A673 (cell line): ENCODE measurements at regions not wholly inside any gene's neighbourhood (a gene's known extent, or its start where the extent isn't known, plus 50 kb on each side); places are given as distances from the start of the nearest gene placed in this dataset.

Source experiments
- BruUV-seq: library from RNA; stranded (reverse); fragments of 400-500 nt; replicated peaks from 2 replicates; lab custom pipeline; 2021; lab: Mats Ljungman, UMichigan
- CTCF ChIA-PET: fragments of 300-600 bp; sonication (Branson Sonifier 250); formaldehyde crosslinking; loops from one replicate; lab custom pipeline; 2022; ENCODE audit warnings: antibody characterized with exemption; lab: Charles Lee
- POLR2A ChIA-PET: fragments of 300-600 bp; sonication (Branson Sonifier 250); formaldehyde crosslinking; loops from one replicate; lab custom pipeline; 2022; ENCODE audit warnings: antibody characterized with exemption; ENCODE audit not compliant: low non-redundant PET; lab: Charles Lee
- DNase-seq: peaks from one replicate; pipeline ENCODE4 v3.0.0-alpha.2; 2015; ENCODE audit warnings: low spot score
- H3K27ac ChIP-seq: fragments of 200-600 bp; sonication (generic); 2 replicates; pipeline ENCODE4 v1.5.1; 2016; ENCODE audit warnings: mixed run types, low read depth, mild to moderate bottlenecking, mixed read lengths, antibody characterized with exemption, low read length; ENCODE audit not compliant: poor library complexity, severe bottlenecking
- H3K27me3 ChIP-seq: fragments of 200-600 bp; sonication (generic); replicated peaks from 2 replicates; pipeline ENCODE4 v1.6.1; 2017; ENCODE audit warnings: mixed run types, low read depth, mild to moderate bottlenecking, mixed read lengths, antibody characterized with exemption, low read length; ENCODE audit not compliant: insufficient read depth, poor library complexity
- H3K36me3 ChIP-seq: fragments of 200-600 bp; sonication (generic); 2 replicates; pipeline ENCODE4 v1.6.1; 2016; ENCODE audit warnings: mixed run types, mild to moderate bottlenecking, mixed read lengths, antibody characterized with exemption, low read length; ENCODE audit not compliant: insufficient read depth, poor library complexity, severe bottlenecking
- H3K4me1 ChIP-seq: fragments of 200-600 bp; sonication (generic); 2 replicates; pipeline ENCODE4 v1.6.1; 2017; ENCODE audit warnings: mixed run types, mild to moderate bottlenecking, mixed read lengths, antibody characterized with exemption, low read length; ENCODE audit not compliant: insufficient read depth, poor library complexity, severe bottlenecking
- H3K4me3 ChIP-seq: fragments of 200-600 bp; sonication (generic); 2 replicates; pipeline ENCODE4 v1.5.1; 2016; ENCODE audit warnings: low read depth, mixed run types, mild to moderate bottlenecking, mixed read lengths, low read length; ENCODE audit not compliant: poor library complexity, severe bottlenecking
- H3K9me3 ChIP-seq: fragments of 200-600 bp; sonication (generic); 2 replicates; pipeline ENCODE4 v1.6.1; 2016; ENCODE audit warnings: mixed run types, low read depth, mild to moderate bottlenecking, mixed read lengths, antibody characterized with exemption, low read length; ENCODE audit not compliant: poor library complexity, severe bottlenecking
- CTCF ChIP-seq: fragments of 300-800, 200-600 bp; sonication (generic); conservative IDR thresholded peaks from 2 replicates; pipeline ENCODE4 v1.5.1; 2017; ENCODE audit warnings: low read depth, mild to moderate bottlenecking, antibody characterized with exemption, low read length, moderate library complexity, mixed read lengths
- EZH2 ChIP-seq: fragments of 200-600 bp; sonication (generic); IDR thresholded peaks from 2 replicates; pipeline ENCODE4 v1.6.1; 2017; ENCODE audit warnings: borderline replicate concordance, low read depth, mild to moderate bottlenecking, mixed read lengths, antibody characterized with exemption, low read length; ENCODE audit not compliant: poor library complexity, severe bottlenecking
- intact Hi-C: fragments of 100-400 bp; cut with micrococcal nuclease; formaldehyde crosslinking; loops from one replicate; pipeline ENCODE4 v1.10.0; 2022; ENCODE audit not compliant: unreplicated experiment

- BruUV-seq: no TSS peak
These were observed 453.2 kb upstream of the DEPDC1 start for GRCh38 chr1:68950036-68950435.

DNA sequence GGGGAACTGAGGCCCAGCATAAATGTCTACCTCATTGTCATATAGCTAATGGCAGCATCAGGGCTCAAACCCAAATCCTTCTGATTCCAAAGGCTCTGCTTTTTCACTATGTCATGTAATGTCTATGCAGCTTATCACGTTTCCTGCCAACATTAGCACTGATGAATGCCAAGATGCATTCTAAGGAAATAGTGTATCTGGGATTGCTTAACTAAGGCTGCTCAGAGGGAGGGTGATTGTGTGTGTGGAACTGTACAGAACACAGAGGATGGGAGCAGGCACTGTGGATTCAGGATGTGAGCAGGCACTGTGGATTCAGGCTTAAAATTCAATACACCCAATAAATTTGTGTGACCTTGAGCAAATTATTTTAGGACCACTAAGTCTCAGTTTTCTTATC, 456.4 kb upstream of the DEPDC1 start:
- Histone ChIP-seq H3K36me3 (no peaks in the 10 kb centered on the region), H3K27ac (no peak overlapping the region), H3K4me1 (no peaks in the 10 kb centered on the region), H3K4me3 (no peak overlapping the region), H3K27me3 (no peaks in the 10 kb centered on the region), H3K9me3 (no peaks in the 10 kb centered on the region)
- intact Hi-C loops: no loop called here
- peak; percentile 2 for DNase-seq
- ChIA-PET POLR2A (no interaction called here), CTCF (no interaction called here)
- no TSS peak for BruUV-seq
- TF ChIP-seq EZH2 (no peak), CTCF (no peak)

More at GRCh38 chr1:68950036-68950435, 453.2 kb upstream of the DEPDC1 start:
- no peaks in the 10 kb centered on the region for H3K36me3 ChIP-seq
- no peak overlapping the region for H3K27ac ChIP-seq
- H3K4me1 ChIP-seq: no peaks in the 10 kb centered on the region
- intact Hi-C loops: no loop called here
- POLR2A ChIA-PET: no interaction called here
- TF ChIP-seq CTCF (no peak), EZH2 (no peak)
- H3K9me3 ChIP-seq: no peaks in the 10 kb centered on the region
- H3K4me3 ChIP-seq: no peak overlapping the region
- DNase-seq: no peak
- CTCF ChIA-PET: no interaction called here
- H3K27me3 ChIP-seq: no peaks in the 10 kb centered on the region

DNA sequence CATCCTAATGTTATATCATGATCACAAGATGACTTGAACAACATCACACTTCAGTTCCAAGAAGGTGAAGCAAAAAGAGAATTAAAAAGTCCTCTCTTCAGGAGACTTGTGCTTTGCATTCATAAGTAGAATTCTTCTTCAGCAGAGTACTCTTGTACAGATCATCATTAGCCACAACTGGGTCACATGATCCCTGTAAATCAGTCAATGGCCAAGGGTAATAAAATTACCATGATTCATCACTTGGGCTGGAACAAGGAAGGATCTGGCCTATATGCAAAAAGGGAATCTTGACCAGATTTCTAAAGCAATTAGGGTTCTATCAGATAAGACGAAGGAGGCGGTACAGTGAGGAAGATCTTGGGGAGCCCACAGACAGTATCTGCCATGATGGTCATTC, 458.0 kb upstream of the DEPDC1 start:
- Histone ChIP-seq H3K4me3 (no peak overlapping the region), H3K27me3 (no peaks in the 10 kb centered on the region), H3K27ac (no peak overlapping the region), H3K36me3 (no peaks in the 10 kb centered on the region), H3K4me1 (no peaks in the 10 kb centered on the region), H3K9me3 (no peaks in the 10 kb centered on the region)
- DNase-seq: peak; percentile 28
- ChIA-PET POLR2A (no interaction called here), CTCF (no interaction called here)
- no TSS peak for BruUV-seq
- TF ChIP-seq EZH2 (no peak), CTCF (no peak)
- intact Hi-C loops: no loop called here
